WTC11 (cell line): ENCODE measurements at regions not wholly inside any gene's neighbourhood (a gene's known extent, or its start where the extent isn't known, plus 50 kb on each side); places are given as distances from the start of the nearest gene placed in this dataset.
A peak's percentile ranks its signal among the peaks of the same experiment; 100 is the strongest.

Experiments used
- ATAC-seq: fragments of 200-7000 bp; cut with Tn5 transposase; 2 replicates; pipeline ENCODE4 v1.10.0; 2021; ENCODE audit warnings: mild to moderate bottlenecking, moderate library complexity
- CTCF ChIA-PET: fragments of 300-600 bp; sonication (Branson Sonifier 250); formaldehyde crosslinking; loops from one replicate; lab custom pipeline; 2021; ENCODE audit warnings: antibody characterized with exemption; lab: Charles Lee
- POLR2A ChIA-PET: fragments of 350-600 bp; sonication (Branson Sonifier 250); formaldehyde crosslinking; loops from one replicate; lab custom pipeline; 2021; ENCODE audit warnings: antibody characterized with exemption; lab: Charles Lee
- DNase-seq: peaks from one replicate; pipeline ENCODE4 v3.0.0; 2021; ENCODE audit warnings: low spot score
- H3K27ac Mint-ChIP-seq: 2 replicates; pipeline ENCODE4 v1.8.0; 2021; ENCODE audit warnings: mixed read lengths
- H3K27me3 Mint-ChIP-seq: 2 replicates; pipeline ENCODE4 v1.8.0; 2021; ENCODE audit warnings: low read depth, mild to moderate bottlenecking, moderate library complexity, mixed read lengths
- H3K36me3 Mint-ChIP-seq: 2 replicates; pipeline ENCODE4 v1.8.0; 2021; ENCODE audit warnings: mixed read lengths
- H3K4me1 Mint-ChIP-seq: 2 replicates; pipeline ENCODE4 v1.8.0; 2022; ENCODE audit warnings: mixed read lengths
- H3K4me3 Mint-ChIP-seq: 2 replicates; pipeline ENCODE4 v1.8.0; 2021; ENCODE audit warnings: mild to moderate bottlenecking, moderate library complexity, mixed read lengths
- H3K9me3 Mint-ChIP-seq: 2 replicates; pipeline ENCODE4 v1.8.0; 2021; ENCODE audit warnings: mixed read lengths
- ATF6 ChIP-seq: sonication (generic); formaldehyde crosslinking; IDR thresholded peaks from 2 replicates; pipeline ENCODE4 v1.8.1; 2023; ENCODE audit warnings: mild to moderate bottlenecking, missing genetic modification reagents
- CBFB ChIP-seq: sonication (generic); formaldehyde crosslinking; IDR thresholded peaks from 2 replicates; pipeline ENCODE4 v1.8.1; 2022; ENCODE audit warnings: mild to moderate bottlenecking, low read depth, missing genetic modification reagents
- CREM ChIP-seq: sonication (generic); formaldehyde crosslinking; IDR thresholded peaks from 2 replicates; pipeline ENCODE4 v1.8.1; 2022; ENCODE audit warnings: mild to moderate bottlenecking, missing genetic modification reagents, moderate library complexity
- ESRRA ChIP-seq: sonication (generic); formaldehyde crosslinking; IDR thresholded peaks from 2 replicates; pipeline ENCODE4 v1.8.1; 2022; ENCODE audit warnings: mild to moderate bottlenecking, missing genetic modification reagents, borderline replicate concordance
- FOXJ3 ChIP-seq: sonication (generic); formaldehyde crosslinking; IDR thresholded peaks from 2 replicates; pipeline ENCODE4 v1.9.0; 2021; ENCODE audit warnings: missing genetic modification reagents, mild to moderate bottlenecking, borderline replicate concordance
- HMGA2 ChIP-seq: fragments of 250-450 bp; sonication (Bioruptor Pico); IDR thresholded peaks from 2 replicates; pipeline ENCODE4 v1.4.0; 2021; ENCODE audit warnings: mild to moderate bottlenecking, moderate library complexity
- IRF2 ChIP-seq: sonication (generic); formaldehyde crosslinking; IDR thresholded peaks from 2 replicates; pipeline ENCODE4 v1.8.0; 2022; ENCODE audit warnings: low read depth, missing genetic modification reagents, borderline replicate concordance
- JAZF1 ChIP-seq: fragments of 250-450 bp; sonication (Bioruptor Pico); IDR thresholded peaks from 2 replicates; pipeline ENCODE4 v1.9.0; 2021; ENCODE audit warnings: moderate library complexity, mild to moderate bottlenecking, inconsistent platforms
- KAT7 ChIP-seq: sonication (generic); formaldehyde crosslinking; IDR thresholded peaks from 2 replicates; pipeline ENCODE4 v1.8.1; 2023; ENCODE audit warnings: missing genetic modification reagents, mild to moderate bottlenecking, borderline replicate concordance
- RELA ChIP-seq: sonication (generic); formaldehyde crosslinking; IDR thresholded peaks from 2 replicates; pipeline ENCODE4 v1.8.1; 2022; ENCODE audit warnings: missing genetic modification reagents, mild to moderate bottlenecking, borderline replicate concordance
- SMAD3 ChIP-seq: sonication (generic); formaldehyde crosslinking; IDR thresholded peaks from 2 replicates; pipeline ENCODE4 v1.8.0; 2022; ENCODE audit warnings: missing genetic modification reagents, mild to moderate bottlenecking, borderline replicate concordance
- TCF7 ChIP-seq: sonication (generic); formaldehyde crosslinking; IDR thresholded peaks from 2 replicates; pipeline ENCODE4 v1.8.0; 2022; ENCODE audit warnings: mild to moderate bottlenecking, low read depth, missing genetic modification reagents, moderate library complexity
- ZNF396 ChIP-seq: fragments of 250-450 bp; sonication (Bioruptor Pico); IDR thresholded peaks from 2 replicates; pipeline ENCODE4 v1.8.0; 2021; ENCODE audit warnings: mild to moderate bottlenecking, moderate library complexity, borderline replicate concordance
- ZNF416 ChIP-seq: fragments of 250-450 bp; sonication (Bioruptor Pico); IDR thresholded peaks from 2 replicates; pipeline ENCODE4 v1.9.0; 2021; ENCODE audit warnings: mild to moderate bottlenecking, inconsistent platforms
- ZNF423 ChIP-seq: fragments of 250-450 bp; sonication (Bioruptor Pico); IDR thresholded peaks from 2 replicates; pipeline ENCODE4 v2.1.2; 2022; ENCODE audit warnings: mild to moderate bottlenecking, moderate library complexity
- TF ChIP-seq, protein P1 (sequence below): fragments of 250-450 bp; sonication (Bioruptor Pico); IDR thresholded peaks from 2 replicates; pipeline ENCODE4 v1.9.0; 2021; ENCODE audit warnings: mild to moderate bottlenecking
- TF ChIP-seq, protein P2 (sequence below): sonication (generic); formaldehyde crosslinking; IDR thresholded peaks from 2 replicates; pipeline ENCODE4 v1.8.0; 2022; ENCODE audit warnings: mild to moderate bottlenecking, missing genetic modification reagents
- TF ChIP-seq, protein P3 (sequence below): sonication (generic); formaldehyde crosslinking; IDR thresholded peaks from 2 replicates; pipeline ENCODE4 v1.8.1; 2023; ENCODE audit warnings: mild to moderate bottlenecking, missing genetic modification reagents, moderate library complexity
- TF ChIP-seq, protein P4 (sequence below): sonication (generic); formaldehyde crosslinking; IDR thresholded peaks from 2 replicates; pipeline ENCODE4 v1.8.0; 2022; ENCODE audit warnings: mild to moderate bottlenecking, missing genetic modification reagents
- TF ChIP-seq, protein P5 (sequence below): sonication (generic); formaldehyde crosslinking; IDR thresholded peaks from 2 replicates; pipeline ENCODE4 v1.8.1; 2022; ENCODE audit warnings: mild to moderate bottlenecking, moderate library complexity, missing genetic modification reagents

DNA sequence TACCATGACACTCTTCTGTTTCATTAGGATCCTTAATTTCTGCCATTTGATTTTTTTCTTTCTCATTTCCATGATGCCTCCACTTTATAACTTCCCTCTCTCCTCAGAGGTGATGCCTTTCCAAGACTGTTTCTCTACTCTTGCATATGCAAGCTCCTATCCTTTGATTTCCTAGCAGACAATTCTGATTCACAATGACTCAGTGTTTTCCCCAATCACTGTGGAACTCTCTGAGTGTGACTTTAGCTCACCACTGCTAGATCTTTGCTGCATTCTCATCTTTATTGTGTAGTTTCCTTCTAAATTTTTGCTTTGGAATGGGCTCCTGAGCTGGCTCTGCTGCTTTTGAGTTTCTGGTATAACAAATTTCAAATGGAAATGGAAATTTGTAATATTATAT is 184.9 kb downstream of the TINAG start:
- Mint-ChIP-seq H3K36me3 (no peaks in the 10 kb centered on the region), H3K4me3 (no peak overlapping the region), H3K27ac (peak overlapping the region; percentile 33; the same call in 1 of the 2 replicates), H3K27me3 (no peaks in the 10 kb centered on the region), H3K9me3 (peaks cover 10% of the 10 kb centered on the region), H3K4me1 (peaks cover 14% of the 10 kb centered on the region)
- ChIA-PET POLR2A (no interaction called here), CTCF (no interaction called here)
- ATAC-seq, result no peak
- no peak for TF ChIP-seq IRF2
- no peak for TF ChIP-seq TCF7 (CRISPR knock-in tag)
- TF ChIP-seq, protein P1, sequence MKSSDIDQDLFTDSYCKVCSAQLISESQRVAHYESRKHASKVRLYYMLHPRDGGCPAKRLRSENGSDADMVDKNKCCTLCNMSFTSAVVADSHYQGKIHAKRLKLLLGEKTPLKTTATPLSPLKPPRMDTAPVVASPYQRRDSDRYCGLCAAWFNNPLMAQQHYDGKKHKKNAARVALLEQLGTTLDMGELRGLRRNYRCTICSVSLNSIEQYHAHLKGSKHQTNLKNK (CRISPR knock-in tag), result no peak
- TF ChIP-seq CBFB (CRISPR knock-in tag), result no peak
- TF ChIP-seq, protein P2, sequence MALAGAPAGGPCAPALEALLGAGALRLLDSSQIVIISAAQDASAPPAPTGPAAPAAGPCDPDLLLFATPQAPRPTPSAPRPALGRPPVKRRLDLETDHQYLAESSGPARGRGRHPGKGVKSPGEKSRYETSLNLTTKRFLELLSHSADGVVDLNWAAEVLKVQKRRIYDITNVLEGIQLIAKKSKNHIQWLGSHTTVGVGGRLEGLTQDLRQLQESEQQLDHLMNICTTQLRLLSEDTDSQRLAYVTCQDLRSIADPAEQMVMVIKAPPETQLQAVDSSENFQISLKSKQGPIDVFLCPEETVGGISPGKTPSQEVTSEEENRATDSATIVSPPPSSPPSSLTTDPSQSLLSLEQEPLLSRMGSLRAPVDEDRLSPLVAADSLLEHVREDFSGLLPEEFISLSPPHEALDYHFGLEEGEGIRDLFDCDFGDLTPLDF, result no peak
- no peak for TF ChIP-seq SMAD3 (CRISPR knock-in tag)
- no peak for TF ChIP-seq KAT7
- TF ChIP-seq, protein P3, sequence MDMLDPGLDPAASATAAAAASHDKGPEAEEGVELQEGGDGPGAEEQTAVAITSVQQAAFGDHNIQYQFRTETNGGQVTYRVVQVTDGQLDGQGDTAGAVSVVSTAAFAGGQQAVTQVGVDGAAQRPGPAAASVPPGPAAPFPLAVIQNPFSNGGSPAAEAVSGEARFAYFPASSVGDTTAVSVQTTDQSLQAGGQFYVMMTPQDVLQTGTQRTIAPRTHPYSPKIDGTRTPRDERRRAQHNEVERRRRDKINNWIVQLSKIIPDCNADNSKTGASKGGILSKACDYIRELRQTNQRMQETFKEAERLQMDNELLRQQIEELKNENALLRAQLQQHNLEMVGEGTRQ (CRISPR knock-in tag), result no peak
- no peak for DNase-seq

DNA sequence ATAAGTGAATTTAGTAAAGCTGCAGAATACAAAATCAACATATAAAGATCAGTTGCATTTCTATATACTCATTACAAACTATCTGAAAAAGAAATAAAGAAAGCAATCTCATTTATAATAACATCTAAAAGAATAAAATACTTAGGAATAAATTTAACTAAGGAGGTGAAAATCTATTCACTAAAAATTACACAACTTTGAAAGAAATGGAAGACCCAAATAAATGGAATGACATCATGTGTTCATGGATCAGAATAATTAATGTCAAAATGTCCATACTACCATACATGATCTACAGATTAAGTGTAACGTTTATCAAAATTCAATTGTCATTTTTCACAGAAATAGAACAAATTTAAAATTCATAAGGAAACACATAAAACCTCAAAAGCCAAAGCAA is 194.9 kb downstream of the TINAG start:
- DNase-seq (no peak), ATAC-seq (no peak)
- ChIA-PET CTCF (no interaction called here), POLR2A (no interaction called here)
- Mint-ChIP-seq H3K9me3 (peaks cover 26% of the 10 kb centered on the region), H3K27me3 (no peaks in the 10 kb centered on the region), H3K36me3 (peaks cover 7% of the 10 kb centered on the region; the same call in 1 of the 2 replicates), H3K27ac (no peak overlapping the region), H3K4me3 (no peak overlapping the region), H3K4me1 (no peaks in the 10 kb centered on the region)
- no peak for TF ChIP-seq ESRRA (CRISPR knock-in tag)

DNA sequence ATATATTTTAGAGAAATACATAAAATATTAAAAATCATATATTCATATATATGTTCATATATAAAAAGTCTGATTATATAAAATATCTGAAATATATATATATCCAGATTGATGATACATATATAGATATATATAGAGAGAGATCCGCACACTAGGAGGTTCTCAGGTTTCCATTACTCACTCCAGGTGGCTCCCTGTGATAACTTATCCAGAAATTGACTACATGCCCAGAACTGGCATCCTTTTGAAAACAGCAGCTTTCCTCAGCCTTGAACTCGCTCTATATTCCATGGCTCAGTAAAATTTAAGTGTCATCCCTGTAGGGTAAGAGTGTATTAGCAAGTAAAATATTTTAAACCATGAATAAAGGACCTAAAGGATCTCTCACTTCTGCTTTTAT is 206.8 kb downstream of the TINAG start:
- no peaks in the 10 kb centered on the region for H3K9me3 Mint-ChIP-seq
- H3K27ac Mint-ChIP-seq, result no peak overlapping the region
- no peaks in the 10 kb centered on the region for H3K4me1 Mint-ChIP-seq
- TF ChIP-seq ATF6 (CRISPR knock-in tag), result no peak
- TF ChIP-seq RELA (CRISPR knock-in tag), result no peak
- no peak for TF ChIP-seq FOXJ3
- no peak for TF ChIP-seq CREM
- no peak for TF ChIP-seq ZNF423 (CRISPR knock-in tag)
- TF ChIP-seq, protein P4, sequence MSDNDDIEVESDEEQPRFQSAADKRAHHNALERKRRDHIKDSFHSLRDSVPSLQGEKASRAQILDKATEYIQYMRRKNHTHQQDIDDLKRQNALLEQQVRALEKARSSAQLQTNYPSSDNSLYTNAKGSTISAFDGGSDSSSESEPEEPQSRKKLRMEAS (CRISPR knock-in tag), result no peak
- no peak for TF ChIP-seq ZNF416 (CRISPR knock-in tag)
- no peak for TF ChIP-seq JAZF1 (CRISPR knock-in tag)
- no peak for TF ChIP-seq ZNF396 (CRISPR knock-in tag)
- TF ChIP-seq, protein P5, sequence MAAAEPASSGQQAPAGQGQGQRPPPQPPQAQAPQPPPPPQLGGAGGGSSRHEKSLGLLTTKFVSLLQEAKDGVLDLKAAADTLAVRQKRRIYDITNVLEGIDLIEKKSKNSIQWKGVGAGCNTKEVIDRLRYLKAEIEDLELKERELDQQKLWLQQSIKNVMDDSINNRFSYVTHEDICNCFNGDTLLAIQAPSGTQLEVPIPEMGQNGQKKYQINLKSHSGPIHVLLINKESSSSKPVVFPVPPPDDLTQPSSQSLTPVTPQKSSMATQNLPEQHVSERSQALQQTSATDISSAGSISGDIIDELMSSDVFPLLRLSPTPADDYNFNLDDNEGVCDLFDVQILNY (CRISPR knock-in tag), result no peak
- TF ChIP-seq HMGA2, result no peak
- TF ChIP-seq, all 79 proteins: peak for 0
- H3K36me3 Mint-ChIP-seq, result no peaks in the 10 kb centered on the region
- DNase-seq (no peak), ATAC-seq (no peak)
- no peaks in the 10 kb centered on the region for H3K27me3 Mint-ChIP-seq
- ChIA-PET CTCF (no interaction called here), POLR2A (no interaction called here)
- no peak overlapping the region for H3K4me3 Mint-ChIP-seq
